B cell (primary cell): ENCODE measurements at regions not wholly inside any gene's neighbourhood (a gene's known extent, or its start where the extent isn't known, plus 50 kb on each side); places are given as distances from the start of the nearest gene placed in this dataset.

ENCODE experiments used
- ATAC-seq: fragments of 200-7000 bp; cut with Tn5 transposase; one replicate; pipeline ENCODE4 v1.10.0; 2021; ENCODE audit warnings: low read depth, mild to moderate bottlenecking, moderate number of reproducible peaks, moderate library complexity
- CTCF ChIA-PET: fragments of 350-600 bp; sonication (Branson Sonifier 250); formaldehyde crosslinking; loops from one replicate; lab custom pipeline; 2021; ENCODE audit warnings: antibody characterized with exemption, inconsistent platforms; lab: Charles Lee
- POLR2A ChIA-PET: fragments of 350-600 bp; sonication (Branson Sonifier 250); formaldehyde crosslinking; loops from one replicate; lab custom pipeline; 2021; ENCODE audit warnings: antibody characterized with exemption; lab: Charles Lee
- DNase-seq: peaks from one replicate; pipeline ENCODE4 v3.0.0; 2013
- H2AFZ ChIP-seq: 2 replicates; pipeline ENCODE4 v1.6.1; 2012; ENCODE audit warnings: mild to moderate bottlenecking, low read depth, low read length; ENCODE audit not compliant: insufficient read depth, poor library complexity, severe bottlenecking
- H3K27ac ChIP-seq, 2 donors: 1 replicate in 1 of 2; 2 replicates in 1 of 2; pipeline ENCODE4 v1.5.1; 2012 to 2013; ENCODE audit warnings: low read length in 2 of 2, mild to moderate bottlenecking in 2 of 2, moderate library complexity in 1 of 2
- H3K27me3 ChIP-seq, 4 experiments: fragments of 200-600 bp in 1 of 4; sonication (generic) in 1 of 4; replicated peaks in 1 of 4; 1 replicate in 2 of 4; 2 replicates in 2 of 4; pipeline versions ENCODE4 v1.6.1 to v1.7.0; 2013 to 2016; ENCODE audit warnings: low read length in 3 of 4, mild to moderate bottlenecking in 2 of 4, mixed read lengths in 1 of 4, moderate library complexity in 1 of 4; ENCODE audit not compliant: insufficient read depth in 4 of 4, control insufficient read depth in 3 of 4; ENCODE audit errors: control extremely low read depth in 1 of 4
- H3K36me3 ChIP-seq, 2 experiments: replicated peaks in 1 of 2; 1 replicate in 1 of 2; 2 replicates in 1 of 2; pipeline versions ENCODE4 v1.6.1 to v1.7.1; 2013; ENCODE audit warnings: low read length in 1 of 2; ENCODE audit not compliant: insufficient read depth in 2 of 2, control insufficient read depth in 1 of 2; ENCODE audit errors: control extremely low read depth in 1 of 2, extremely low read depth in 1 of 2
- H3K4me1 ChIP-seq, 2 donors: fragments of 200-600 bp in 1 of 2; sonication (generic) in 1 of 2; 1 replicate in 1 of 2; 2 replicates in 1 of 2; pipeline versions ENCODE4 v1.5.1 to v1.6.1; 2013 to 2017; ENCODE audit warnings: low read length in 2 of 2; ENCODE audit not compliant: control insufficient read depth in 2 of 2, insufficient read depth in 2 of 2
- H3K4me2 ChIP-seq: replicated peaks from 2 replicates; pipeline ENCODE3; 2012; ENCODE audit warnings: mild to moderate bottlenecking, low read depth, low read length; ENCODE audit not compliant: poor library complexity, severe bottlenecking
- H3K4me3 ChIP-seq, 5 experiments: fragments of 200-600 bp in 1 of 5; sonication (generic) in 1 of 5; 1 replicate in 3 of 5; 2 replicates in 2 of 5; pipeline versions ENCODE4 v1.5.1 to v1.7.0; 2011 to 2016; ENCODE audit warnings: low read length in 4 of 5, mild to moderate bottlenecking in 4 of 5, low read depth in 2 of 5, control low read depth in 1 of 5, moderate library complexity in 1 of 5; ENCODE audit not compliant: insufficient read depth in 1 of 5; ENCODE audit errors: control extremely low read depth in 1 of 5, extremely low read depth in 1 of 5
- H3K79me2 ChIP-seq: fragments of 200-600 bp; sonication (generic); one replicate; pipeline ENCODE4 v1.6.0; 2016; ENCODE audit warnings: low read length; ENCODE audit not compliant: control insufficient read depth, insufficient read depth
- H3K9ac ChIP-seq: fragments of 200-600 bp; sonication (generic); 2 replicates; pipeline ENCODE4 v1.6.1; 2017; ENCODE audit warnings: mild to moderate bottlenecking, low read length, moderate library complexity
- H3K9me3 ChIP-seq, 3 donors: one replicate each; pipeline versions ENCODE4 v1.6.1 to v1.7.1; 2013; ENCODE audit warnings: low read length in 2 of 3; ENCODE audit not compliant: control insufficient read depth in 2 of 3, insufficient read depth in 1 of 3; ENCODE audit errors: control extremely low read depth in 1 of 3
- H4K20me1 ChIP-seq: 2 replicates; pipeline ENCODE4 v1.6.0; 2012; ENCODE audit warnings: mild to moderate bottlenecking, low read length; ENCODE audit not compliant: insufficient read depth, control insufficient read depth, poor library complexity, severe bottlenecking
- H3K27ac Mint-ChIP-seq: one replicate; pipeline ENCODE4 v1.8.0; 2021; ENCODE audit warnings: mixed read lengths
- H3K27me3 Mint-ChIP-seq: one replicate; pipeline ENCODE4 v1.8.0; 2021; ENCODE audit warnings: mixed read lengths
- H3K4me1 Mint-ChIP-seq: one replicate; pipeline ENCODE4 v1.8.0; 2021; ENCODE audit warnings: mixed read lengths
- H3K4me3 Mint-ChIP-seq: one replicate; pipeline ENCODE4 v1.8.0; 2021; ENCODE audit warnings: mixed read lengths
- H3K9me3 Mint-ChIP-seq: one replicate; pipeline ENCODE4 v1.8.0; 2022; ENCODE audit warnings: mixed read lengths; ENCODE audit not compliant: insufficient read depth
- CTCF ChIP-seq: fragments of 200-600 bp; IDR thresholded peaks from one replicate; pipeline ENCODE4 v1.8.0; 2022; ENCODE audit warnings: antibody characterized with exemption, mild to moderate bottlenecking
- EZH2 ChIP-seq: IDR thresholded peaks from 2 replicates; pipeline ENCODE4 v1.6.1; 2012; ENCODE audit warnings: borderline replicate concordance, low read depth, mild to moderate bottlenecking, moderate library complexity, low read length; ENCODE audit not compliant: insufficient read depth, poor library complexity, severe bottlenecking
- WGBS: methylation state at CpG from one replicate; pipeline ENCODE4 v1.1.5; 2013; ENCODE audit warnings: missing lambda C conversion rate; ENCODE audit not compliant: insufficient coverage; 5-methylcytosine and 5-hydroxymethylcytosine counted together
- intact Hi-C: fragments of 100-400 bp; cut with micrococcal nuclease; formaldehyde crosslinking; loops from one replicate; pipeline ENCODE4 v1.10.0; 2022

- ATAC-seq (no peak), DNase-seq (no peak)
- Mint-ChIP-seq H3K4me3 (no peak overlapping the region), H3K27ac (no peak overlapping the region), H3K9me3 (no peaks in the 10 kb centered on the region), H3K27me3 (peaks cover 10% of the 10 kb centered on the region), H3K4me1 (no peaks in the 10 kb centered on the region)
- Histone ChIP-seq H3K9ac (no peak overlapping the region), H2AFZ (no peak overlapping the region), H3K79me2 (no peaks in the 10 kb centered on the region), H3K27me3 (no peaks in the 10 kb centered on the region), H3K4me1 (no peaks in the 10 kb centered on the region), H3K4me3 (no peak overlapping the region), H3K36me3 (no peaks in the 10 kb centered on the region), H4K20me1 (no peaks in the 10 kb centered on the region), H3K27ac (no peak overlapping the region), H3K9me3 (no peaks in the 10 kb centered on the region), H3K4me2 (no peak overlapping the region)
- intact Hi-C loops = no loop called here
- TF ChIP-seq EZH2 = no peak
- ChIA-PET POLR2A (no interaction called here), CTCF (no interaction called here)
- whole genome bisulfite sequencing = no CpG with 5 or more reads among the region's 1 CpG
These were observed 404.8 kb downstream of the TLR4 start for GRCh38 chr9:118108971-118109370.

- Mint-ChIP-seq H3K9me3 (no peaks in the 10 kb centered on the region), H3K4me3 (no peak overlapping the region), H3K27ac (no peak overlapping the region), H3K27me3 (peaks cover 10% of the 10 kb centered on the region), H3K4me1 (no peaks in the 10 kb centered on the region)
- intact Hi-C loops = no loop called here
- ATAC-seq (no peak), DNase-seq (no peak)
- no peaks in the 10 kb centered on the region for H3K79me2 ChIP-seq
- H3K4me2 ChIP-seq = no peak overlapping the region
- H3K9me3 ChIP-seq = no peaks in the 10 kb centered on the region
- no peak for TF ChIP-seq CTCF
- no peak for TF ChIP-seq EZH2
- no peak overlapping the region for H3K27ac ChIP-seq
- no peaks in the 10 kb centered on the region for H4K20me1 ChIP-seq
- ChIA-PET POLR2A (no interaction called here), CTCF (no interaction called here)
- no peaks in the 10 kb centered on the region for H3K36me3 ChIP-seq
- 17% methylated on average over 1 of the region's 3 CpGs for WGBS
- H3K9ac ChIP-seq = no peak overlapping the region
- no peaks in the 10 kb centered on the region for H3K4me1 ChIP-seq
- H3K27me3 ChIP-seq = no peaks in the 10 kb centered on the region
- no peak overlapping the region for H3K4me3 ChIP-seq
- no peak overlapping the region for H2AFZ ChIP-seq
These were observed 405.3 kb downstream of the TLR4 start for GRCh38 chr9:118109542-118109941.
